Suprapubic skin (tissue), 3 donors: ENCODE measurements at regions not wholly inside any gene's neighbourhood (a gene's known extent, or its start where the extent isn't known, plus 50 kb on each side); places are given as distances from the start of the nearest gene placed in this dataset.

Experiments
- CTCF ChIP-seq, 2 donors: fragments of 200-600 bp in 1 of 2; fragments of 450-650 bp in 1 of 2; sonication (generic) in 1 of 2; IDR thresholded peaks; one replicate each; pipeline ENCODE4 v1.5.1; 2016 to 2019; ENCODE audit warnings: antibody characterized with exemption in 2 of 2, mild to moderate bottlenecking in 1 of 2, moderate library complexity in 1 of 2
- POLR2AphosphoS5 ChIP-seq, 3 donors: sonication (generic); formaldehyde crosslinking; IDR thresholded peaks; one replicate each; pipeline ENCODE4 v1.6.1; 2017; ENCODE audit warnings: antibody characterized with exemption in 3 of 3

- no peak for TF ChIP-seq CTCF (IDR thresholded peaks at IDR 0.05)
- TF ChIP-seq POLR2AphosphoS5 (IDR thresholded peaks at IDR 0.05): no peak
Observed at GRCh38 chr5:25716680-25717079, 1071.9 kb upstream of the CDH10 start.
